Neuronal stem cell (in vitro differentiated cells): ENCODE measurements at regions not wholly inside any gene's neighbourhood (a gene's known extent, or its start where the extent isn't known, plus 50 kb on each side); places are given as distances from the start of the nearest gene placed in this dataset.
A peak's percentile ranks its signal among the peaks of the same experiment; 100 is the strongest.

Source experiments
- DNase-seq: peaks from one replicate; pipeline ENCODE4 v3.0.0-alpha.2; 2013; ENCODE audit warnings: low spot score
- H2AFZ ChIP-seq: one replicate; pipeline ENCODE4 v1.6.1; 2013; ENCODE audit warnings: mild to moderate bottlenecking, low read length, inconsistent platforms
- H2AK5ac ChIP-seq: 2 replicates; pipeline ENCODE4 v1.6.1; 2013; ENCODE audit warnings: low read depth, mild to moderate bottlenecking, inconsistent platforms, low read length, moderate library complexity, mixed read lengths
- H2BK120ac ChIP-seq: 2 replicates; pipeline ENCODE4 v1.6.1; 2013; ENCODE audit warnings: low read depth, mild to moderate bottlenecking, inconsistent platforms, low read length, moderate library complexity, mixed read lengths
- H2BK12ac ChIP-seq: one replicate; pipeline ENCODE4 v1.6.1; 2013; ENCODE audit warnings: low read length, inconsistent platforms
- H2BK15ac ChIP-seq: 2 replicates; pipeline ENCODE4 v1.6.1; 2013; ENCODE audit warnings: mild to moderate bottlenecking, low read length, inconsistent platforms, mixed read lengths
- H2BK5ac ChIP-seq: one replicate; pipeline ENCODE4 v1.6.1; 2013; ENCODE audit warnings: inconsistent platforms, mild to moderate bottlenecking, low read length, moderate library complexity
- H3K14ac ChIP-seq: one replicate; pipeline ENCODE4 v1.6.1; 2013; ENCODE audit warnings: low read length, inconsistent platforms
- H3K18ac ChIP-seq: 2 replicates; pipeline ENCODE4 v1.6.1; 2013; ENCODE audit warnings: low read length, inconsistent platforms
- H3K23ac ChIP-seq: 2 replicates; pipeline ENCODE4 v1.6.1; 2013; ENCODE audit warnings: low read depth, mild to moderate bottlenecking, mixed read lengths, low read length, inconsistent platforms; ENCODE audit not compliant: poor library complexity
- H3K27ac ChIP-seq: replicated peaks from 3 replicates; pipeline ENCODE4 v1.5.1; 2013; ENCODE audit warnings: low read length, inconsistent platforms
- H3K27me3 ChIP-seq, 3 experiments: 2 replicates each; pipeline ENCODE4 v1.6.1; 2013; ENCODE audit warnings: low read length in 3 of 3, mild to moderate bottlenecking in 2 of 3, inconsistent platforms in 1 of 3, low read depth in 1 of 3, mixed read lengths in 1 of 3, moderate library complexity in 1 of 3; ENCODE audit not compliant: control insufficient read depth in 3 of 3, insufficient read depth in 3 of 3
- H3K36me3 ChIP-seq, 2 donors: replicated peaks in 1 of 2; 2 replicates each; pipeline ENCODE4 v1.6.1; 2013; ENCODE audit warnings: low read length in 2 of 2; ENCODE audit not compliant: control insufficient read depth in 2 of 2, insufficient read depth in 2 of 2
- H3K4ac ChIP-seq: 2 replicates; pipeline ENCODE4 v1.6.1; 2013; ENCODE audit warnings: inconsistent platforms, mild to moderate bottlenecking, low read length, moderate library complexity
- H3K4me1 ChIP-seq, 2 donors: 1 replicate in 1 of 2; 2 replicates in 1 of 2; pipeline ENCODE4 v1.6.1; 2013; ENCODE audit warnings: low read length in 2 of 2, low read depth in 1 of 2; ENCODE audit not compliant: control insufficient read depth in 2 of 2, insufficient read depth in 1 of 2
- H3K4me2 ChIP-seq: one replicate; pipeline ENCODE4 v1.6.1; 2013; ENCODE audit warnings: mild to moderate bottlenecking, low read length, inconsistent platforms; ENCODE audit not compliant: insufficient read depth, poor library complexity, severe bottlenecking
- H3K4me3 ChIP-seq, 2 donors: 2 replicates each; pipeline ENCODE4 v1.5.1; 2013; ENCODE audit warnings: low read length in 2 of 2, mild to moderate bottlenecking in 2 of 2, inconsistent platforms in 1 of 2, moderate library complexity in 1 of 2
- H3K79me1 ChIP-seq: one replicate; pipeline ENCODE4 v1.6.1; 2013; ENCODE audit warnings: low read depth, mild to moderate bottlenecking, inconsistent platforms, low read length, moderate library complexity
- H3K9ac ChIP-seq: one replicate; pipeline ENCODE4 v1.6.1; 2013; ENCODE audit warnings: mild to moderate bottlenecking, low read depth, low read length, inconsistent platforms; ENCODE audit not compliant: poor library complexity
- H3K9me3 ChIP-seq, 2 donors: replicated peaks in 1 of 2; 2 replicates each; pipeline versions ENCODE3 to v1.6.1; 2013; ENCODE audit warnings: low read length in 2 of 2, mild to moderate bottlenecking in 2 of 2, inconsistent platforms in 1 of 2, low read depth in 1 of 2, mixed read lengths in 1 of 2, moderate library complexity in 1 of 2; ENCODE audit not compliant: control insufficient read depth in 2 of 2, insufficient read depth in 1 of 2
- H4K8ac ChIP-seq: one replicate; pipeline ENCODE4 v1.6.1; 2013; ENCODE audit warnings: low read depth, mild to moderate bottlenecking, inconsistent platforms, low read length, moderate library complexity
- H4K91ac ChIP-seq: one replicate; pipeline ENCODE4 v1.6.1; 2013; ENCODE audit warnings: low read length, low read depth, mild to moderate bottlenecking, inconsistent platforms; ENCODE audit not compliant: poor library complexity
- WGBS, 2 donors: extraction: QIAGEN DNeasy Blood & Tissue Kit; methylation state at CpG; one replicate each; pipeline ENCODE4 v1.1.7; 2013; ENCODE audit warnings: missing lambda C conversion rate in 2 of 2, mixed read lengths in 1 of 2; ENCODE audit not compliant: insufficient read length in 2 of 2, insufficient replicate concordance in 1 of 2; ENCODE audit errors: extremely low coverage in 2 of 2; 5-methylcytosine and 5-hydroxymethylcytosine counted together

DNA sequence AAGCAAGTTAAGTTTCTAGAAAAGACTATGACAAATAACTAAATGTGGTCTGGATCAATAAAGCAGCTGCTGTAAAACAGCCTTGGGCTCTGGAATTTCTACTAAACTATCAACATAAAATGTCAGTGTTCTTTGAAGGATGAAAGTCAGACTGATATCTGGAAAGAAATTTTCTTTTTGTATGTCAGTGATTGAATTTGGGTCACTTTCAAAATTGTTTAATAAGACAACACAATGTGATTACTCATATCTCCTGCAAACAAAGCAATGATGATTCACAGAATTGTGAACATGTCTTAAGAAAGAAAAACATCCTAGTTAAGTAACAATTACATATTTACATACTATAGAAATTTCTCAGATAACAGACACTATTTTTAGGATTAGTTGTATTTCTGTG is 826.4 kb downstream of the PLA2G4A start:
- Histone ChIP-seq H3K4me2 (no peak overlapping the region), H2AFZ (no peak overlapping the region), H2BK12ac (no peak overlapping the region), H2BK120ac (no peak overlapping the region), H2BK15ac (no peak overlapping the region), H2AK5ac (no peak overlapping the region), H3K27me3 (no peaks in the 10 kb centered on the region), H3K4me1 (no peaks in the 10 kb centered on the region), H2BK5ac (no peak overlapping the region), H3K4me3 (no peak overlapping the region), H4K91ac (no peak overlapping the region), H3K4ac (no peak overlapping the region), H3K9ac (no peak overlapping the region), H3K9me3 (no peaks in the 10 kb centered on the region), H3K36me3 (no peaks in the 10 kb centered on the region), H3K18ac (no peak overlapping the region), H3K27ac (no peak overlapping the region), H3K14ac (no peak overlapping the region), H3K79me1 (no peaks in the 10 kb centered on the region), H3K23ac (no peak overlapping the region), H4K8ac (no peak overlapping the region)
- DNase-seq, result no peak

DNA sequence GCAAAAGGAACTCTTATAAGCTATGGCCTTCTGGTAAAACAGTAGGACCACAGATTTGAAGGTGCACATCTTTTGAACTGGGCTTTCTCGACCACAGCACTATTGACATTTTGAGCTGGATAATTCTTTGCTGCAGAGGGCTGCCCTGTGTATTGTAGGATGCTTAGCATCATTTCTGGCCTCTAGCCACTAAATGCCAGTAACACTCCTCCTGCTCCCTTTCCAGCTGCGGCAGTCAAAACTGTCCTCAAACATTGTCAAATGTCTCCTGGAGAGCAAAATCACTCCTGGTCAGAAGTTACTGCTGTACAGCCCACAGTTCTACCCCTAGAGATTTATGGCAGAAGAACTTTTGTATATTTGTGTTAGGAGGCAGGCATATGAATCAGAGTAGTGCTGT is 836.7 kb downstream of the PLA2G4A start:
- Histone ChIP-seq H3K9me3 (no peaks in the 10 kb centered on the region), H3K9ac (no peak overlapping the region), H4K8ac (no peak overlapping the region), H3K79me1 (no peaks in the 10 kb centered on the region), H3K27ac (no peak overlapping the region), H4K91ac (no peak overlapping the region), H3K4ac (no peak overlapping the region), H2AFZ (no peak overlapping the region), H3K4me1 (no peaks in the 10 kb centered on the region), H2BK12ac (no peak overlapping the region), H3K18ac (no peak overlapping the region), H2BK120ac (no peak overlapping the region), H2AK5ac (no peak overlapping the region), H3K4me3 (peak overlapping the region in 1 of 2 donors; percentile 26), H2BK5ac (no peak overlapping the region), H2BK15ac (no peak overlapping the region), H3K4me2 (no peak overlapping the region), H3K14ac (no peak overlapping the region), H3K23ac (no peak overlapping the region), H3K27me3 (no peaks in the 10 kb centered on the region), H3K36me3 (no peaks in the 10 kb centered on the region)
- WGBS, 2 donors, result no CpG with 5 or more reads among the region's 2 CpGs
- DNase-seq, result no peak

DNA sequence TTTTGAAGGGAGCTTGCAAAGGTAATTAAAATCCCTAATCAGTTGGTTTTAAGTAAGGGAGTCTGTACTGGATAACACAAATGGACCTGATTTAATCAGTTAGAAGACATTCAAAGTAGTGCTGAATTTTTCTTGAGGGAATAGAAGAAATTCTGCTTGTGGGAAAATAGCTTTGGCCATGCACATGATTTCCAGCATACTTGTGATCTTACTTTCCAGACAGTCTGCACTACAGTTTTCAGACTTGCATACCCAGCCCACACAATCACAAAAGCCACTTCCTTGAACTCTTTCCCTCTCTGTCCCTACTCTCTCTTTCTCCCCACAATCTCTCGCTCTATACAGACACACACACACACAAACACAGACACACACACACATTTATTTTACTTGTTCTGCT is 852.1 kb downstream of the PLA2G4A start:
- H3K9me3 ChIP-seq, result no peaks in the 10 kb centered on the region
- no peak overlapping the region for H2BK15ac ChIP-seq
- no peaks in the 10 kb centered on the region for H3K27me3 ChIP-seq
- H3K9ac ChIP-seq, result no peak overlapping the region
- no peak overlapping the region for H2BK5ac ChIP-seq
- no peak overlapping the region for H3K4ac ChIP-seq
- H2AK5ac ChIP-seq, result no peak overlapping the region
- no peak overlapping the region for H3K4me2 ChIP-seq
- no peak overlapping the region for H4K91ac ChIP-seq
- WGBS, 2 donors, result 100% methylated on average over 1 of the region's 1 CpG; no CpG with 5 or more reads in 1 of the 2 donors
- H3K14ac ChIP-seq, result no peak overlapping the region
- no peak overlapping the region for H3K27ac ChIP-seq
- H2AFZ ChIP-seq, result no peak overlapping the region
- no peak overlapping the region for H4K8ac ChIP-seq
- no peak for DNase-seq
- no peak overlapping the region for H3K4me3 ChIP-seq
- no peaks in the 10 kb centered on the region for H3K4me1 ChIP-seq
- no peaks in the 10 kb centered on the region for H3K79me1 ChIP-seq
- H2BK120ac ChIP-seq, result no peak overlapping the region
- H2BK12ac ChIP-seq, result no peak overlapping the region
- H3K23ac ChIP-seq, result no peak overlapping the region
- H3K18ac ChIP-seq, result no peak overlapping the region
- no peaks in the 10 kb centered on the region for H3K36me3 ChIP-seq

DNA sequence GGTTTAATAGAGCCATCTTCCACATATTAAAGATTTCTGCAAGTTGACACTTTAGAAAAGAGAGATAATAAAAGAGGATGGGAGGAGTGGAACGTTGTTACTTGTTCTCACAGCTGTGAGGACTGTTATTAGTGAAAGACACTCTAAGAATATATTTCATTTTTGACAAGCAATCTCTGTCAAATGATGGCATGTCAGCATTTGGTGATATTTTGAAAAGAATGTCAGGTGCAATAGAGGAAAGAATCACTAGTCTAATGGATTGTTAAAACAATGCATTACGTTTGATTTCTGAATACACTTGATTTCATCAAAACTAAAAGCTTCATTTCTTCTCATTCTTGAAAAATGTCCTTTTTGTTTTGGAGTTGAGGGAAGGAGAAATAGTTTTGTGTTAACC is 853.4 kb downstream of the PLA2G4A start:
- Histone ChIP-seq H3K4ac (no peak overlapping the region), H3K14ac (no peak overlapping the region), H3K23ac (no peak overlapping the region), H2BK12ac (no peak overlapping the region), H2AK5ac (no peak overlapping the region), H3K27me3 (no peaks in the 10 kb centered on the region), H3K18ac (no peak overlapping the region), H3K9ac (no peak overlapping the region), H3K9me3 (no peaks in the 10 kb centered on the region), H4K91ac (no peak overlapping the region), H3K36me3 (no peaks in the 10 kb centered on the region), H3K4me1 (no peaks in the 10 kb centered on the region), H2BK120ac (no peak overlapping the region), H3K79me1 (no peaks in the 10 kb centered on the region), H3K27ac (no peak overlapping the region), H2AFZ (no peak overlapping the region), H2BK15ac (no peak overlapping the region), H3K4me2 (no peak overlapping the region), H2BK5ac (no peak overlapping the region), H4K8ac (no peak overlapping the region), H3K4me3 (no peak overlapping the region)
- no CpG with 5 or more reads among the region's 2 CpGs for WGBS, 2 donors
- DNase-seq, result no peak
